B cell (primary cell): ENCODE measurements at regions not wholly inside any gene's neighbourhood (a gene's known extent, or its start where the extent isn't known, plus 50 kb on each side); places are given as distances from the start of the nearest gene placed in this dataset.

ENCODE experiments used
- ATAC-seq: fragments of 200-7000 bp; cut with Tn5 transposase; one replicate; pipeline ENCODE4 v1.10.0; 2021; ENCODE audit warnings: low read depth, mild to moderate bottlenecking, moderate number of reproducible peaks, moderate library complexity
- CTCF ChIA-PET: fragments of 350-600 bp; sonication (Branson Sonifier 250); formaldehyde crosslinking; loops from one replicate; lab custom pipeline; 2021; ENCODE audit warnings: antibody characterized with exemption, inconsistent platforms; lab: Charles Lee
- POLR2A ChIA-PET: fragments of 350-600 bp; sonication (Branson Sonifier 250); formaldehyde crosslinking; loops from one replicate; lab custom pipeline; 2021; ENCODE audit warnings: antibody characterized with exemption; lab: Charles Lee
- DNase-seq: peaks from one replicate; pipeline ENCODE4 v3.0.0; 2013
- H2AFZ ChIP-seq: 2 replicates; pipeline ENCODE4 v1.6.1; 2012; ENCODE audit warnings: mild to moderate bottlenecking, low read depth, low read length; ENCODE audit not compliant: insufficient read depth, poor library complexity, severe bottlenecking
- H3K27ac ChIP-seq, 2 donors: 1 replicate in 1 of 2; 2 replicates in 1 of 2; pipeline ENCODE4 v1.5.1; 2012 to 2013; ENCODE audit warnings: low read length in 2 of 2, mild to moderate bottlenecking in 2 of 2, moderate library complexity in 1 of 2
- H3K27me3 ChIP-seq, 4 experiments: fragments of 200-600 bp in 1 of 4; sonication (generic) in 1 of 4; replicated peaks in 1 of 4; 1 replicate in 2 of 4; 2 replicates in 2 of 4; pipeline versions ENCODE4 v1.6.1 to v1.7.0; 2013 to 2016; ENCODE audit warnings: low read length in 3 of 4, mild to moderate bottlenecking in 2 of 4, mixed read lengths in 1 of 4, moderate library complexity in 1 of 4; ENCODE audit not compliant: insufficient read depth in 4 of 4, control insufficient read depth in 3 of 4; ENCODE audit errors: control extremely low read depth in 1 of 4
- H3K36me3 ChIP-seq, 2 experiments: replicated peaks in 1 of 2; 1 replicate in 1 of 2; 2 replicates in 1 of 2; pipeline versions ENCODE4 v1.6.1 to v1.7.1; 2013; ENCODE audit warnings: low read length in 1 of 2; ENCODE audit not compliant: insufficient read depth in 2 of 2, control insufficient read depth in 1 of 2; ENCODE audit errors: control extremely low read depth in 1 of 2, extremely low read depth in 1 of 2
- H3K4me1 ChIP-seq, 2 donors: fragments of 200-600 bp in 1 of 2; sonication (generic) in 1 of 2; 1 replicate in 1 of 2; 2 replicates in 1 of 2; pipeline versions ENCODE4 v1.5.1 to v1.6.1; 2013 to 2017; ENCODE audit warnings: low read length in 2 of 2; ENCODE audit not compliant: control insufficient read depth in 2 of 2, insufficient read depth in 2 of 2
- H3K4me2 ChIP-seq: replicated peaks from 2 replicates; pipeline ENCODE3; 2012; ENCODE audit warnings: mild to moderate bottlenecking, low read depth, low read length; ENCODE audit not compliant: poor library complexity, severe bottlenecking
- H3K4me3 ChIP-seq, 5 experiments: fragments of 200-600 bp in 1 of 5; sonication (generic) in 1 of 5; 1 replicate in 3 of 5; 2 replicates in 2 of 5; pipeline versions ENCODE4 v1.5.1 to v1.7.0; 2011 to 2016; ENCODE audit warnings: low read length in 4 of 5, mild to moderate bottlenecking in 4 of 5, low read depth in 2 of 5, control low read depth in 1 of 5, moderate library complexity in 1 of 5; ENCODE audit not compliant: insufficient read depth in 1 of 5; ENCODE audit errors: control extremely low read depth in 1 of 5, extremely low read depth in 1 of 5
- H3K79me2 ChIP-seq: fragments of 200-600 bp; sonication (generic); one replicate; pipeline ENCODE4 v1.6.0; 2016; ENCODE audit warnings: low read length; ENCODE audit not compliant: control insufficient read depth, insufficient read depth
- H3K9ac ChIP-seq: fragments of 200-600 bp; sonication (generic); 2 replicates; pipeline ENCODE4 v1.6.1; 2017; ENCODE audit warnings: mild to moderate bottlenecking, low read length, moderate library complexity
- H3K9me3 ChIP-seq, 3 donors: one replicate each; pipeline versions ENCODE4 v1.6.1 to v1.7.1; 2013; ENCODE audit warnings: low read length in 2 of 3; ENCODE audit not compliant: control insufficient read depth in 2 of 3, insufficient read depth in 1 of 3; ENCODE audit errors: control extremely low read depth in 1 of 3
- H4K20me1 ChIP-seq: 2 replicates; pipeline ENCODE4 v1.6.0; 2012; ENCODE audit warnings: mild to moderate bottlenecking, low read length; ENCODE audit not compliant: insufficient read depth, control insufficient read depth, poor library complexity, severe bottlenecking
- H3K27ac Mint-ChIP-seq: one replicate; pipeline ENCODE4 v1.8.0; 2021; ENCODE audit warnings: mixed read lengths
- H3K27me3 Mint-ChIP-seq: one replicate; pipeline ENCODE4 v1.8.0; 2021; ENCODE audit warnings: mixed read lengths
- H3K4me1 Mint-ChIP-seq: one replicate; pipeline ENCODE4 v1.8.0; 2021; ENCODE audit warnings: mixed read lengths
- H3K4me3 Mint-ChIP-seq: one replicate; pipeline ENCODE4 v1.8.0; 2021; ENCODE audit warnings: mixed read lengths
- H3K9me3 Mint-ChIP-seq: one replicate; pipeline ENCODE4 v1.8.0; 2022; ENCODE audit warnings: mixed read lengths; ENCODE audit not compliant: insufficient read depth
- EZH2 ChIP-seq: IDR thresholded peaks from 2 replicates; pipeline ENCODE4 v1.6.1; 2012; ENCODE audit warnings: borderline replicate concordance, low read depth, mild to moderate bottlenecking, moderate library complexity, low read length; ENCODE audit not compliant: insufficient read depth, poor library complexity, severe bottlenecking
- WGBS: methylation state at CpG from one replicate; pipeline ENCODE4 v1.1.5; 2013; ENCODE audit warnings: missing lambda C conversion rate; ENCODE audit not compliant: insufficient coverage; 5-methylcytosine and 5-hydroxymethylcytosine counted together
- intact Hi-C: fragments of 100-400 bp; cut with micrococcal nuclease; formaldehyde crosslinking; loops from one replicate; pipeline ENCODE4 v1.10.0; 2022
- TF ChIP-seq, protein P1 (sequence below): fragments of 200-600 bp; IDR thresholded peaks from one replicate; pipeline ENCODE4 v1.8.0; 2022; ENCODE audit warnings: antibody characterized with exemption, mild to moderate bottlenecking

DNA sequence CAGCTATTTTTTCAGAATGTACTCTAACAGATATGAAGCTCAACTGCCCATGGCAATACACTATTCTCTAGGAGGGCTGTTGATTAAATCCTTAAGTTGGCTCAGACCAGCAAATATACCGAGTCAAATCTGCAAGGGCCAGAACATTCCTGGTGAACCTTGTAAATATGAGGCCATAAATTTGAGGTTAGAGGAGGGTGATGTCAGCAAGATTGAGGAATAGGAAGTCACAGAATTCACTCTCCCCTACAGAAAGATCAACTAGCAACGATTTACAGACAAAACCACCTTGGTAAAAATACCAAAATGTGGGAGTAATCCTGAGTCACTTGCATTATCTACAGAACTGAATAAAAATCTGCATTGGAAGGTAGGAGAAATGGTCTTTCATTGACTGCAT is 399.3 kb downstream of the GPM6A start:
- no peaks in the 10 kb centered on the region for H3K79me2 ChIP-seq
- no peaks in the 10 kb centered on the region for H4K20me1 ChIP-seq
- no peak for DNase-seq
- H3K36me3 ChIP-seq = no peaks in the 10 kb centered on the region
- H3K27me3 Mint-ChIP-seq = no peaks in the 10 kb centered on the region
- no peak overlapping the region for H3K27ac Mint-ChIP-seq
- no peak overlapping the region for H3K4me3 Mint-ChIP-seq
- no CpG with 5 or more reads among the region's 2 CpGs for WGBS
- no peak overlapping the region for H2AFZ ChIP-seq
- H3K4me2 ChIP-seq = no peak overlapping the region
- no peak overlapping the region for H3K4me3 ChIP-seq
- no peaks in the 10 kb centered on the region for H3K27me3 ChIP-seq
- intact Hi-C loops = no loop called here
- ChIA-PET CTCF (no interaction called here), POLR2A (no interaction called here)
- no peak overlapping the region for H3K27ac ChIP-seq
- H3K4me1 ChIP-seq = no peaks in the 10 kb centered on the region
- H3K4me1 Mint-ChIP-seq = no peaks in the 10 kb centered on the region
- peaks cover 0 to 8% (median 5%) of the 10 kb centered on the region in 3 donors for H3K9me3 ChIP-seq
- H3K9ac ChIP-seq = no peak overlapping the region
- ATAC-seq = no peak
- peaks cover 8% of the 10 kb centered on the region for H3K9me3 Mint-ChIP-seq
- no peak for TF ChIP-seq EZH2
- TF ChIP-seq, protein P1, sequence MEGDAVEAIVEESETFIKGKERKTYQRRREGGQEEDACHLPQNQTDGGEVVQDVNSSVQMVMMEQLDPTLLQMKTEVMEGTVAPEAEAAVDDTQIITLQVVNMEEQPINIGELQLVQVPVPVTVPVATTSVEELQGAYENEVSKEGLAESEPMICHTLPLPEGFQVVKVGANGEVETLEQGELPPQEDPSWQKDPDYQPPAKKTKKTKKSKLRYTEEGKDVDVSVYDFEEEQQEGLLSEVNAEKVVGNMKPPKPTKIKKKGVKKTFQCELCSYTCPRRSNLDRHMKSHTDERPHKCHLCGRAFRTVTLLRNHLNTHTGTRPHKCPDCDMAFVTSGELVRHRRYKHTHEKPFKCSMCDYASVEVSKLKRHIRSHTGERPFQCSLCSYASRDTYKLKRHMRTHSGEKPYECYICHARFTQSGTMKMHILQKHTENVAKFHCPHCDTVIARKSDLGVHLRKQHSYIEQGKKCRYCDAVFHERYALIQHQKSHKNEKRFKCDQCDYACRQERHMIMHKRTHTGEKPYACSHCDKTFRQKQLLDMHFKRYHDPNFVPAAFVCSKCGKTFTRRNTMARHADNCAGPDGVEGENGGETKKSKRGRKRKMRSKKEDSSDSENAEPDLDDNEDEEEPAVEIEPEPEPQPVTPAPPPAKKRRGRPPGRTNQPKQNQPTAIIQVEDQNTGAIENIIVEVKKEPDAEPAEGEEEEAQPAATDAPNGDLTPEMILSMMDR = no peak

DNA sequence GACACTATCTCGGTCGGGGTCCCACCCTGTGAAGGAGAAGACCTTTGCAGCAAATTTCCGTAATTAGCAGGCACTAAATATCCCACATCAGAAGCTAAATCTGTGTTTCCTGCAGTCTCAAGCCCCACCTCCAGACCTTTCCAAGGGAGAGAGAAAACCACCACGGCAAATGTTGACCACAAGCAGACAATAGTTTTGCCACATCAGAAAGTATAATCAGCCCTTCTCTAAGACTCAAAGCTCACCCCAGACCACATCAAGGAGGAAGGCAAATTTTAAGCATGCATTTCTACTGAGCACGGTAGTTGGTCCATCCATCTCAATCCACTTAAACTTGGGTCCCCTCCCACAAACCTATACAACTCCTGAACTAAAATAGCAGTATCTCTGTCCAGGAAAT is 398.5 kb downstream of the GPM6A start:
- TF ChIP-seq EZH2 = no peak
- TF ChIP-seq, protein P1 = no peak
- H3K36me3 ChIP-seq = no peaks in the 10 kb centered on the region
- CTCF ChIA-PET = no interaction called here
- peaks cover 0 to 8% (median 5%) of the 10 kb centered on the region in 3 donors for H3K9me3 ChIP-seq
- DNase-seq = no peak
- no peaks in the 10 kb centered on the region for H3K4me1 ChIP-seq
- WGBS = 0% methylated on average over 5 of the region's 5 CpGs
- Mint-ChIP-seq H3K27ac (no peak overlapping the region), H3K4me3 (no peak overlapping the region), H3K9me3 (peaks cover 8% of the 10 kb centered on the region), H3K4me1 (no peaks in the 10 kb centered on the region), H3K27me3 (no peaks in the 10 kb centered on the region)
- H2AFZ ChIP-seq = no peak overlapping the region
- no peaks in the 10 kb centered on the region for H3K79me2 ChIP-seq
- POLR2A ChIA-PET = no interaction called here
- intact Hi-C loops = no loop called here
- no peaks in the 10 kb centered on the region for H3K27me3 ChIP-seq
- H4K20me1 ChIP-seq = no peaks in the 10 kb centered on the region
- no peak overlapping the region for H3K4me3 ChIP-seq
- H3K4me2 ChIP-seq = no peak overlapping the region
- no peak overlapping the region for H3K27ac ChIP-seq
- no peak overlapping the region for H3K9ac ChIP-seq
- no peak for ATAC-seq
